Bronchial epithelial cell (primary cell): ENCODE measurements at regions not wholly inside any gene's neighbourhood (a gene's known extent, or its start where the extent isn't known, plus 50 kb on each side); places are given as distances from the start of the nearest gene placed in this dataset.
A peak's percentile ranks its signal among the peaks of the same experiment; 100 is the strongest.
"Not testable (repeated sequence)": the region's sequence is repeated elsewhere in the genome, so short reads cannot be mapped to it uniquely, and the experiment has no call there.

Experiments
- DNase-seq: peaks from one replicate; pipeline ENCODE4 v3.0.0-alpha.2; 2010; ENCODE audit warnings: low read depth
- FAIRE-seq: peaks from 2 replicates; lab custom pipeline; 2011; peaks lifted over from hg19 to GRCh38; lab: Jason Lieb, UNC
- H3K27me3 ChIP-seq: 2 replicates; pipeline ENCODE4 v1.5.1; 2011; ENCODE audit warnings: low read length; ENCODE audit not compliant: control insufficient read depth, insufficient read depth
- H3K36me3 ChIP-seq: 2 replicates; pipeline ENCODE4 v1.5.1; 2011; ENCODE audit warnings: low read length; ENCODE audit not compliant: control insufficient read depth, insufficient read depth
- H3K4me3 ChIP-seq: 2 replicates; pipeline ENCODE4 v1.5.1; 2011; ENCODE audit warnings: mild to moderate bottlenecking, low read depth, low read length, control low read depth
- TF ChIP-seq, protein P1 (sequence below): IDR thresholded peaks from 2 replicates; pipeline ENCODE4 v1.5.1; 2011; ENCODE audit warnings: mild to moderate bottlenecking, moderate library complexity, low read length, control low read depth, inconsistent platforms; ENCODE audit not compliant: insufficient read depth, severe bottlenecking

DNA sequence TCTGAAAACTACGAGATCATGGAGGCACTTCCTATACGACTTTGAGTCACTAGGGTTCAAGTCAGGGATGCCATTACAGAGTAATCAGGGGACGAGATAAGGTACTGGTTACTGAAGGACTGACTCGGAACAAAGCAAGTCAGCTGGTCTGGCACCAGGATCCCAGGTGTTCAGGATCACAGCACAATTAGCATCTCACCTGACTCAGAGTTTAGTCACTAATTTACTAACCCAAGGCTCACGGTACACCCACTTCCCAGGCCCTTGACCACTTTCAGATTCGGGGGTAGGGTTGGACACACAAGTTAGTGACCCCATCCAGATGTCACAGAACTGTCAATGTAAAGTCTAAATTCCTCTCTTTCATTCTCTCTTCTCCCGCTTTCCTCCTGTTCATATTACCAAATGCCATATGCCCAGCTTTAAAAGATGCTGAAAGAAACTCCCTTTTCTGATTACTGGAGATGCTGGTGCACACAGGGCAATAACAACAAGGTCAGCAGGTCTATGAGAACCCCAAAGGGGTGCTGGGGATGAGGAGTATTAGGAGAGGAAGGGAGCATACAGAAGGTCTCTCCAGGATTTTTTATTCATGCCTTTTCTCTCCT lies 657.8 kb downstream of the TLE1 start:
- Histone ChIP-seq H3K27me3 (no peaks in the 10 kb centered on the region), H3K36me3 (no peaks in the 10 kb centered on the region), H3K4me3 (no peak overlapping the region)
- TF ChIP-seq, protein P1, sequence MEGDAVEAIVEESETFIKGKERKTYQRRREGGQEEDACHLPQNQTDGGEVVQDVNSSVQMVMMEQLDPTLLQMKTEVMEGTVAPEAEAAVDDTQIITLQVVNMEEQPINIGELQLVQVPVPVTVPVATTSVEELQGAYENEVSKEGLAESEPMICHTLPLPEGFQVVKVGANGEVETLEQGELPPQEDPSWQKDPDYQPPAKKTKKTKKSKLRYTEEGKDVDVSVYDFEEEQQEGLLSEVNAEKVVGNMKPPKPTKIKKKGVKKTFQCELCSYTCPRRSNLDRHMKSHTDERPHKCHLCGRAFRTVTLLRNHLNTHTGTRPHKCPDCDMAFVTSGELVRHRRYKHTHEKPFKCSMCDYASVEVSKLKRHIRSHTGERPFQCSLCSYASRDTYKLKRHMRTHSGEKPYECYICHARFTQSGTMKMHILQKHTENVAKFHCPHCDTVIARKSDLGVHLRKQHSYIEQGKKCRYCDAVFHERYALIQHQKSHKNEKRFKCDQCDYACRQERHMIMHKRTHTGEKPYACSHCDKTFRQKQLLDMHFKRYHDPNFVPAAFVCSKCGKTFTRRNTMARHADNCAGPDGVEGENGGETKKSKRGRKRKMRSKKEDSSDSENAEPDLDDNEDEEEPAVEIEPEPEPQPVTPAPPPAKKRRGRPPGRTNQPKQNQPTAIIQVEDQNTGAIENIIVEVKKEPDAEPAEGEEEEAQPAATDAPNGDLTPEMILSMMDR = no peak
- DNase-seq = peak; percentile 86
- peak; percentile 73 for FAIRE-seq

DNA sequence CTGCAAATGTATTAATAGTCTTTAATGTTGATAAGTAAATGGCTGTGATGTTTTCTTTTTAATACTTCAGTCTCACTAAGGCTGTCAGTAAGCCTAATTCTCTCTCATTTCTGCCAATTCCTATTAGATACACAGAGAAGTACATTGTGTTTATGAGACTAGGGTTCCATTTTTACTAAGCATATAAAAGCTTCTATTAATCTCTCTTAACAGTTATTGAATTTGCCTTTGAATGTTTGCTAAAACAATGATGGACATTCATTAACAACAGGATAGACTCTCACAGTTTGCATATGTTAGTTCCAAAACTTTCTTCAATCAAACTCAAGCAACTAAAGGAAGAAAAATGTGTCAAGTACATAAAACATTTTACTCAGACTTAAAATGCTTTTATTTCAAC lies 659.3 kb downstream of the TLE1 start:
- FAIRE-seq (no peak), DNase-seq (no peak)
- TF ChIP-seq, protein P1 = no peak
- Histone ChIP-seq H3K27me3 (no peaks in the 10 kb centered on the region), H3K4me3 (no peak overlapping the region), H3K36me3 (no peaks in the 10 kb centered on the region)

DNA sequence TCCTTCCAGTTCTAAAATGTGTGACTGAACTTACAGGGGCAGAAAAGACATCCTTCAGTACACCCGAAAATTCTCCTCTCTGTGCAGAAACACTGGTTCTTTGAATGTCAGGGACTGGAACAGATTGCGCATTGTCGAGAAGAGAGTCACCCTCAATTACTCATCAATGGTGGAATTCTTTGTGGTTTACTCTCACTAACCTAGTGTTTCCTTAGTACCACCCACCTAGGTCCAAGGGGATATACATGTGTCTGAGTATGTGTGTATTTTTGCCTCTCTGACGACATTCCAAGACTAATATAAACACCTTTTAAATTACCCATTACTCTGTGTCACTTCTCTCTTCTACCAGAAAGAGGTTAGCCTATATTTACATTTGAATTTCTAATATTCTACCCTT lies 660.8 kb downstream of the TLE1 start:
- peak; percentile 98 for DNase-seq
- TF ChIP-seq, protein P1 = no peak
- Histone ChIP-seq H3K27me3 (no peaks in the 10 kb centered on the region), H3K4me3 (no peak overlapping the region), H3K36me3 (no peaks in the 10 kb centered on the region)
- no peak for FAIRE-seq

DNA sequence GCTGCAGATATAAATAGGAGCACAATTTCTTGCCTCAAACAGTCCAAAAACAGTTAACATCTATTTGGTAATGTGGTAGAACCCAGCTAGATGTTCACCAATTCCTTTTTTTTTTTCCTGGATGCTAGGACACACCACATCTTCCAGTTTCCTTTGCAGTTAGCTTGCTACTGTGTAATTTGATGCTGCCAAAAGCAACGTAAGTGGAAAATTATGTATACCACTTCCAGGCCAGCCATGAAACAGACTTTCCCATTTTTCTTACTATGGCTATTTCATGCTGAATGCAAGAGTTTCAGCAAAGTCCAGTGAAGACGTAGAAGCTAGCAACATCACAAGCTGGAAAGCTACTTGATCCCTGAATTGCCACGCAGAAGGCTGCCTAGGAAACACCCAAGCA lies 667.2 kb downstream of the TLE1 start:
- DNase-seq = no peak
- no peak for FAIRE-seq
- TF ChIP-seq, protein P1 = no peak
- Histone ChIP-seq H3K36me3 (no peaks in the 10 kb centered on the region), H3K27me3 (no peaks in the 10 kb centered on the region), H3K4me3 (no peak overlapping the region)

DNA sequence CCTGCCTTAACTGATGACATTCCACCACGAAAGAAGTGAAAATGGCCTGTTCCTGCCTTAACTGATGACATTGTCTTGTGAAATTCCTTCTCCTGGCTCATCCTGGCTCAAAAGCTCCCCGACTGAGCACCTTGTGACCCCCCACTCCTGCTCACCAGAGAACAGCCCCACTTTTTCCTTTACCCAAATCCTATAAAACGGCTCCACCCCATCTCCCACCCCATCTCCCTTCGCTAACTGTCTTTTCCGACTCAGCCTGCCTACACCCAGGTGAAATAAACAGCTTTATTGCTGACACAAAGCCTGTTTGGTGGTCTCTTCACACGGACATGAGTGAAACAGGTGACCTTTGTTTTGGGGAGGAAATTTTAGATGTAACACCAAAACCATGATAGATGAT lies 674.4 kb downstream of the TLE1 start:
- FAIRE-seq, DNase-seq, H3K27me3 ChIP-seq, H3K36me3 ChIP-seq, H3K4me3 ChIP-seq: not testable (repeated sequence)

DNA sequence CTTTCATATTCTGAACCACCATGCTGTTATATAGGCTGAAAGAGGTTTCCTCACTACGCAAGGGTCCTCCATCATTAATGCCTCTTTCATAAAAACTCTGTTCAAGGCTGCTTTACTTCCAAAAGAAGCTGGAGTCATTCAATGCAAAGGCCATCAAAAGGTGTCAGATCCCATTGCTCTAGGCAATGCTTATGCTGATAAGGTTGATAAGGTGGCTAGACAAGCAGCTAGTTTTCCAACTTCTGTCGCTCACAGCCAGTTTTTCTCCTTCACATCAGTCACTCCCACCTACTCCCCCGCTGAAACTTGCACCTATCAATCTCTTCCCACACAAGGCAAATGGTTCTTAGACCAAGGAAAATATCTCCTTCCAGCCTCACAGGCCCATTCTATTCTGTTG lies 676.2 kb downstream of the TLE1 start:
- H3K27me3 ChIP-seq, DNase-seq, FAIRE-seq, H3K36me3 ChIP-seq, H3K4me3 ChIP-seq: not testable (repeated sequence)

DNA sequence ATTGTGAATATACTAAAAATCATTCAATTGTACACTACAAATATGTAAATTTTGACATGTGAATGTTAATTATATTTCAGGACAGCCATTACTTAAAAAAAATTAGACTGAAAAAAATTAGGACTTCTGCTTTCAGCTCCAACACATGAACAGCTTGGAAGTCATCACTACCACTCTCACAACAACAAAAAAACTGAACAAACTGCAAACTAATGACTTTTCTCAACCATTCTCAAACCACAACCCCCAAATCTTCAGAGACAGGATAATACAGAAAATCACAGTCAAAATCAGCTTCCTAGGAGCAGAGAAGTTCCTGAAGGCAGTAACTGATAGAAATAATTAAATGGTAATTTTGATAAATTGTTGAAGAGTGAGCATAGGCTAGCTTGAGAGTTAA lies 686.4 kb downstream of the TLE1 start:
- FAIRE-seq (no peak), DNase-seq (no peak)
- TF ChIP-seq, protein P1 = no peak
- no peak overlapping the region for H3K4me3 ChIP-seq
- no peaks in the 10 kb centered on the region for H3K36me3 ChIP-seq
- no peaks in the 10 kb centered on the region for H3K27me3 ChIP-seq
